SK-N-MC (cell line): ENCODE measurements at regions not wholly inside any gene's neighbourhood (a gene's known extent, or its start where the extent isn't known, plus 50 kb on each side); places are given as distances from the start of the nearest gene placed in this dataset.

ENCODE experiments used
- EZH2 ChIP-seq: fragments of 200-600 bp; sonication (generic); IDR thresholded peaks from one replicate; pipeline ENCODE4 v1.6.1; 2017; ENCODE audit warnings: antibody characterized with exemption
- FOXP2 ChIP-seq: optimal IDR thresholded peaks from 2 replicates; pipeline ENCODE3; 2011; ENCODE audit warnings: mild to moderate bottlenecking, moderate library complexity; ENCODE audit not compliant: insufficient read depth; ENCODE audit errors: extremely low read length, control extremely low read depth
- POLR2AphosphoS5 ChIP-seq: IDR thresholded peaks from 2 replicates; pipeline ENCODE4 v1.6.1; 2012; ENCODE audit warnings: mild to moderate bottlenecking, low read depth, low read length, borderline replicate concordance

- no peak for TF ChIP-seq POLR2AphosphoS5
- no peak for TF ChIP-seq EZH2
- no peak for TF ChIP-seq FOXP2
Measured at GRCh38 chr16:79298894-79299799, 301.4 kb downstream of the MAF start.
